IPS-18c (cell line): ENCODE measurements at regions not wholly inside any gene's neighbourhood (a gene's known extent, or its start where the extent isn't known, plus 50 kb on each side); places are given as distances from the start of the nearest gene placed in this dataset.
"Not testable (repeated sequence)": the region's sequence is repeated elsewhere in the genome, so short reads cannot be mapped to it uniquely, and the experiment has no call there.

ENCODE experiments used
- H3K4me3 ChIP-seq: 2 replicates; pipeline ENCODE4 v1.7.0; 2013; ENCODE audit warnings: low read depth, mild to moderate bottlenecking, low read length, moderate library complexity; ENCODE audit not compliant: insufficient read depth
- H3K9me3 ChIP-seq: one replicate; pipeline ENCODE4 v1.6.1; 2013; ENCODE audit warnings: mild to moderate bottlenecking, low read length, moderate library complexity; ENCODE audit not compliant: control insufficient read depth, insufficient read depth

DNA sequence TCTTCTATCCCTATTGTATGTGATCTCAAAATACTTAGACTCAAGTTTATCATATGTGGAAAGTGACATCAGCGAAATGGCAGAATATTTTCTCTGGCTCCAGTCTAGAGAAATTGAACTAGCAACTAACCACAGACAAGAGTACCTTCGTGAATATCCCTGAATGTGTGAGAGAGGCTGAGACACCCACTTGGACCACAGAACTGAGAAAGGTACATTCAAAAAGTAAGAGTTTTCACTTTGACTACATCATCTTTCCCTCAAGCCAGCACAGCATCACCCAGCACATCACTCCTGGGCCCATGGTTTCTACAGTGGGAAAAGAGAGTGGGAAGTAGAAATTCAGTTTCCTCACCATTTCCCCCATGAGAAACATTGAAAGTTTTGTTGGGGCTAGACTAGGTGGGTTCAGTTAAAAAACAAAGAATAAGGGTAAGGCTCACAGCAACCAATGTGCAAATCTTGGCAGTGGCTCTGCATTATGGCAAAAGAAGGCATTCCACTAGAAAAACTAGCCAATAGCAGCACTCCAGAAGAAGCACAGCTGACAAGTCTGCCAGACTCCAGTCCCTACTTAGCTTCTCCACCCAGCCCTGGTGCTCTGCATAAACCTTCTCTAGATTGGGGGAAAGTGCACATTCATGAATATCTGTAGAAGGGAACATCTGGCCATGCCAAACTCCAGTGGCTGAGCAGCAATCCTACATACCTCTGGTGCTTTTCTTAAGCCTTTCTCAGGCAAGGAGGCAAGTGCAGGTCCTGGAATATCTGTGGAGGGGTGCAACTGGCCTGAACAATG lies 225.6 kb upstream of the VLDLR start:
- Histone ChIP-seq H3K9me3 (no peaks in the 10 kb centered on the region), H3K4me3 (no peak overlapping the region)

DNA sequence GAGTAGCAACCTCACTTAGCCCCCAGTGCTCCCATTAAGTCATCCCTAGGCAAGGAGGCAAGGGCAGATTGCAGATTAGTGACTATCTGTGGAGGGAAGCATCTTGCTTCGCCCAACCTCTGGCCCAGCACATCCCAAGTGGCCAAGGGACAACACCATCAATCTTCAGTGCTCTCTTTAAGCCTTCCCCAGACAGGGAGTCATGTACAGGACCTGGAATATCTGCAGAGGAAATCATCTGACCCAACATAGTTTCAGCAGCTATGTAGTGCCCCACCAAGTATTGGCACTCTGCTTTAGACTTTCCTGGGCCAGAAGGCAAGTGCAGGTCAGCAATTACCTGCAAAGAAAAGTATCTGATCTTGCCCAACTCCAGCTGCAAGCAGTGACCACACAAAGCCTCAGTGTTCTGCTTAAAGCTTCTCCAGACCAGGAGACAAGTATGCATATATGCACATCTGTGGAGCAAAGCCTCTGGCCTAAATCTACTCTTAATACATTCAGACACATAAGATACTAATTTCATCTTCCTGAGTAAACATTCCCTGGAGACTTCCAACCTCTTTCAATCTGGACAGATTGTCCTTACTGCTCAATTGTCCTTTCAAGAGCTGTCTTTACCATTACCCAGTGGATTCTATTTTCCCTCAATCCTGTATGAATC lies 224.8 kb upstream of the VLDLR start:
- H3K4me3 ChIP-seq, result no peak overlapping the region
- no peaks in the 10 kb centered on the region for H3K9me3 ChIP-seq

DNA sequence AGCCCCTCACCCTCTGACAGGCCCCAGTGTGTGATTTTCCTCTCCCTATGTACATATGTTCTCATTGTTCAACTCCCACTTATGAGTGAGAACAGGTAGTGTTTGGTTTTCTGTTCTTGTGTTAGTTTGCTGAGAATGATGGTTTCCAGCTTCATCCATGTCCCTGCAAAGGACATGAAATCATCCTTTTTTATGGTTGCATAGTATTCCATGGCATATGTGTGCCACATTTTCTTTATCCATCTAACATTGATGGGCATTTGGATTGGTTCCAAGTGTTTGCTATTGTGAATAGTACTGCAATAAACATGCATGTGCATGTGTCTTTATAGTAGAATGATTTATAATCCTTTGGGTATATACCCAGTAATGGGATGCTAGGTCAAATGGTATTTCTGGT lies 223.7 kb upstream of the VLDLR start:
- H3K9me3 ChIP-seq, H3K4me3 ChIP-seq: not testable (repeated sequence)

DNA sequence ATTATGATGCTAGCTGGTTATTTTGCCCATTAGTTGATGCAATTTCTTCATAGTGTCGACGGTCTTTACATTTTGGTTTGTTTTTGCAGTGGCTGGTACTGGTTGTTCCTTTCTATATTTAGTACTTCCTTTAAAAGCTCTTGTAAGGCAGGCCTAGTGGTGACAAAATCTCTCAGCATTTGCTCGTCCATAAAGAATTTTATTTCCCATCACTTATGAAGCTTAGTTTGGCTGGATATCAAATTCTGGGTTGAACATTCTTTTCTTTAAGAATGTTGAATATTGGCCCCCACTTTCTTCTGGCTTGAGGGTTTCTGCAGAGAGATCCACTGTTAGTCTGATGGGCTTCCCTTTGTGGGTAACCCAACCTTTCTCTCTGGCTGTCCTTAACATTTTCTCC lies 219.8 kb upstream of the VLDLR start:
- H3K4me3 ChIP-seq, H3K9me3 ChIP-seq: not testable (repeated sequence)

DNA sequence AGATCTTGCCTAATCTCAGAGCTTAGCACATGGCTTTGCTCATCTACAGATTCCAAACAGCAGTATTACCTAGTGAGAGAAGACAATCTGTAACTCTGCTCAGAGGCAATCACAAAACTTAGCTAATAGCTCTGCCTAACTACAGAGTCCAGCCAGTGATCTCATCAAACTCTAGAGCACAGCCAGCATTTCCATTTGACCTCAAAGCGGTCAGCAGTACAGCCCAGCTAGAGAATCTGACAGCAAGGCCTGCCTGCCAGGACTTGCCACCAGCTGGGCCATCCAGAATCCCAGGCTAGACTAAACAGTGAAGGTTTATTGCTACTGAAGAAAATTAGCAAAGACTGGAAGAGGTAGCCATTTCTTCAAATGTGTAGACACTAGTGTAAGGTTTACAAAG lies 217.9 kb upstream of the VLDLR start:
- H3K9me3 ChIP-seq, result no peaks in the 10 kb centered on the region
- no peak overlapping the region for H3K4me3 ChIP-seq

DNA sequence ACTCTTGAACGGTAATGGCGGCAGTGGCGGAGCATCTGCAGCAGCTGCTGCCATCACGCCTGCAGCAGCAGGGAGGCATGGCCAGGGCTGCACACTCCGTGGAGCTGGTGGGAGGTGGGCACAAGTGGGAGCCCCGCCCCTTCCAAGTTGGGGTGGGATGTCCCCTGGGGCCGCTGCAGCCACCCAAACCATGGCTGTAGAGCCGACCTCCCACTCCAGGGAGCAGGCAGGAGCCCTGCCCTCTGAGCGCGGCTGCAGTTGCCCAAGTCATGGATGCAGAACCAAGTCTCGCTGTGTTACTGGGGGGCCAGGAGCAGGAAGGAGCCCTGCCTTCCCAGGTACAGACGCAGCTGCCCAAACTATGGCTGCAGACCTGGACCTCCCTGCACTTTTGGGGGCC lies 215.3 kb upstream of the VLDLR start:
- Histone ChIP-seq H3K9me3 (no peaks in the 10 kb centered on the region), H3K4me3 (no peak overlapping the region)

DNA sequence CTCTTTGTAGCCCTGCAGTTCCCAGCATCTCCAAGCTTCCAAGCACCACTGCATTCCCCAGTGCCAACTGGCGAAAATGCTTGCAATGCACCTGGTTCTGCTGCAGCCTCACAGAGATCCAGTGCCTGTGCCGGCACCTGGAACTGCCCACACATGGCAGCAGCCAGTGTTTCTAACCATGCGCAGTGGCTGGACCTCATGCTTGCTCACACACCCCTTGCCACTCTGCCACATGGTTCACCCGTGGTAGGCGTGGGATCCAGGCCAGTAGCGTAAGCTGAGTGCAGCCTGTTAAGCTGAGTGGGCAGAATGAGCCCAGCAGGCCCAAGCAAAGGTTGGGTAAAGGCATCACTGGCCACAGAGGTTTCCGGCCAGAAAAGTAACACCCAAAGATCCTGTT lies 214.1 kb upstream of the VLDLR start:
- Histone ChIP-seq H3K9me3 (no peaks in the 10 kb centered on the region), H3K4me3 (no peak overlapping the region)

DNA sequence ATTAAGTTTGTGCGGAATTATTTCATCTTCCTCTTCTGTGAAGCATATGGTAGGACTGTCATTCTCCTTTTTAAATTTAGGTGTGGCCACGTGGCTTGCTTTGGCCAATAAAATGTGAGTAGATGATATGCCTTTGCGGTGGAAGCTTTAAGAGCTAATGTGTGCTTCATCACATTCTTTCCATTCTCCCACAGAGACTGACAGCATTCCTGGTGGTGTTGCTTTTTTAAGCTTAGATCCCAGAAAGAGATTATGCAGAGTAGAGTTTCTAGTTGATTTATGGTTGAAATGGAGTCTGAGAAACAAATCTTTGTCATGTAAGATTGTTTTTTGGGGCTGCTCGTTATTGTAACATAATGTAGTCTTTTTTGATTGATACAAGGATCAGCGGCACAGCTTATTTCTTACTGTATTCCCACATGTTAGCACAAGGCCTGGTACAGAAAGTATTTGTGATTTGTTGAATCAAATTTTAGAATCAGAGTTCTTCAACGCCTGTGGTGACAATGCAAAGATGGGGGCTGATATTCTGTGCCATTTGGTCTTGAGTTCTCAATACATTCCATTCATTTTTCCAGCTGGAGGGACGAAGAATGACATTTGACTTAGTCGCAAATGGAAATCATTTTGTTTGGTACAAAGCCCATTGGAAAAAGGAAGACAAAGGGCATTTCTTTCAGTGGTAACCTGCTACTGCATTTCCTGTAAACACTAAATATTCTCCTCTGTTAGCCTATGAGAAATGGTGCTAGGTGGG lies 209.9 kb upstream of the VLDLR start:
- Histone ChIP-seq H3K9me3 (no peaks in the 10 kb centered on the region), H3K4me3 (no peak overlapping the region)

DNA sequence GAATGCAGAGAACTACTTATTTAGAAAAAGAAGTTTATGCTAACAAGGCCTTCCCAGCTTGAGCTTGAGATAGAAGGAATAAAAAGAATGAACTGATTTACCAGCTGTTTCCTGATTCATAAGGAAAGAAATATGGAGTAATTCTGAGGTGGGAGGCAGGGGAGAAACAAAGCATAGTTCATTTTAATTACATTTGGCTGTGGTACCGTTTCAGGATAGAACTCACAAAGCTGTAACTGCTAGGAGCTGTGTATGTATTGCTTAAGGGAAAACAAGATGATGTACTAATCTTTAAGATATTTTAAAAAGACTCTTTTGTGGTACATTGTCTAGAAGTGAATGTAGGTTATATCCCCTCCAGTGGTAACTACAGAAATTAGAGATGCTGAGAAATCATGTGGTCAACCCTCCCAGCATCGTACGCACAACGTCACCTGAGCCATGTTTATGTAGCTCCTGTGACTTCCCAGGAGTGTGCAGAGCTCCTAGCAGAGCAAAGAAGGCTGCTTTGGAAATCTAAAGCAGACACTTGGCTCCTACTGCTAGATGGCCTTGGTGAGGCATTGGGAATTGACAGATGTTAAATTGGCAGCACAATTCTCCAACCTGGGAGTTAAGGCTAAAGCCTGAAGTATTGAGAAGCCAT lies 208.3 kb upstream of the VLDLR start:
- no peaks in the 10 kb centered on the region for H3K9me3 ChIP-seq
- no peak overlapping the region for H3K4me3 ChIP-seq

DNA sequence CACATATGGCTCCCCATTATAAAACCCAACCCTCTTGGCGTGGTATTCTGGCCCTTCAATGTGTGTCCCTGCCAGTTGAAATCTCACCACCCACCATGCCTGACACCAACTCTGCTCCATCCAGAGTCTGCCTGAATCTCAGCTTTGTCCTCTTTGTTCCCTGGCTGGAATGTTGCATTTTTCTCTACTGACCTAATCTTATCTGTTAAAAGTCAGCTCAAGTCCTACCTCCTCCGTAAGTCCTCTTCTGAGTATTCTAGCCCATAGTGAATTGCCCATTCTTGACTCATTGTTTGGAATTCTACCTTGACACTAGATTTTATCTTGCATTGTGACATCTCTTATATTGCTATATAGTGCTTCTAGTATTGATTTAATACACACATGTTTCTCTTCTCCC lies 207.1 kb upstream of the VLDLR start:
- Histone ChIP-seq H3K4me3 (no peak overlapping the region), H3K9me3 (no peaks in the 10 kb centered on the region)

DNA sequence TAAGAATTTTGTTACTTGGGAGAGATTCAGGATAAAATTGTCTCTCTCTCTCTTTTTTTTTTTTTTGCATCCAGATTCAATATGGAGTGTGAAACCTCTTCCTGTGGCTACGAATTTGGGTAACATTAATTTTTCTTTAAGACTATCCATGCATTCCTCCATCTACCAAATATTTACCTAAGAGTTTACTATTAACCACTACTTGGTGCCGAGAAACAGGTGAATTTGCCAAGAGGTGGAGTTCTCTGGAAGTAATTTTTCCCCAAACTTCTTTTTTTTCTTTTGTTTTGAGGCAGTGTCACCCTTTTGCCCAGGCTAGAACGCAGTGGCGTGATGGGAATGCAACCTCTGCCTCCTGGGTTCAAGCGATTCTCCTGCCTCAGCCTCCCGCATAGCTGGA lies 206.3 kb upstream of the VLDLR start:
- H3K9me3 ChIP-seq, result no peaks in the 10 kb centered on the region
- no peak overlapping the region for H3K4me3 ChIP-seq

DNA sequence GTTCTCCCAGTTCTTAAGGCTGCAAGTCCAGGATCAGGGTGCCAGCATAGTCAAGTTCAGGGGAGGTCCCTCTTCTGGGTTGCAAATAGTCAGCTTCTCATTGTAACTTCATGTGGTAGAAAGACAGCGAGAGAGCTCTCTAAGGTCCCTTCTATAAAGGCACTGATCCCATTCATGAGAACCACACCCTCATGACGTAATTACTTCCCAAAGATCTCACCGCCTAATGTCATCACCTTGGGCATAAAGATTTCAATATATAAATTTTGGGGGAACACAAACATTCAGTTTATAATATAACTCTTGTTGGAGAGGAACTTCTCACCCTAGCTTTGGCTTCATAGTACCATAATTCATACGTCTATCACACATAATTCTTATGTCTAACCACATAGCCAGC lies 203.9 kb upstream of the VLDLR start:
- Histone ChIP-seq H3K4me3 (no peak overlapping the region), H3K9me3 (no peaks in the 10 kb centered on the region)

DNA sequence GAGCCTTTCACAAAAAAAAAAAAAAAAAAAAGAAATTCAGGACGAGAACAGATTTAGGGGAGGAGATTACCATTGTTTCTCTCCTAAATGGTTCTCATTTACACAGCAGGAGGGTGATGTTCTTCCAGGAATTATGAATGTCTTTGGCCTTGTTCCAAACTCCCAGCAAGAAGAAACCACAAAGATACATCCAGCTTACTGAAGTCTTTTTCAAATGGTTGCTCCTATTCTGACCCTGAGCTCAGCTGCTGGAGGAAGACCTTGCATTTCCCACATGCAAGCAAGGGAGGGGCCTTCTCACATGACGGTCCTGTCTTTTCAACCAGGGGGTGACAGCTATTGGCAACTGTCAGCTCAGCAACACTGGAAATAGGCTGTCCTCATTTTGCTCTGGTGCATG lies 203.0 kb upstream of the VLDLR start:
- H3K4me3 ChIP-seq, result no peak overlapping the region
- H3K9me3 ChIP-seq, result no peaks in the 10 kb centered on the region

DNA sequence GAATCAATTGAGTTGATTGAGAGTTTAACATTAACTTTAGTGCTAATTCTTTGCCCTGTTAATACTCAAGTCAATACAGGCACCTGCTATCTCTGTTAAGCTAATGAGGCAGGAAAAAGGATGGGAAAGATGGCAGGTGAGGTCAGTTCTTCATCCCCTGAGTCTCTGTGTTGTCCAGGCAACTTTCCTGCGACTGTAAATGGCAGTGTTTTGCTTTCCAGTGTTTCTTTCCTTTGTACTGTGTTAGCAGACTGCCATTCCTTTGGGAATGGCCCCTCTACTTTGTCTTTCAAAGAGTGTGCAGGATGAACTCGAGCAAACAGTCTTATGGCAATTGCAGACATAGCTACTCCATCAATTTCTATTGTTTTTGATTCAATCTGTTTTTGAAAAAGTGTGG lies 202.2 kb upstream of the VLDLR start:
- H3K9me3 ChIP-seq, result no peaks in the 10 kb centered on the region
- H3K4me3 ChIP-seq, result no peak overlapping the region

DNA sequence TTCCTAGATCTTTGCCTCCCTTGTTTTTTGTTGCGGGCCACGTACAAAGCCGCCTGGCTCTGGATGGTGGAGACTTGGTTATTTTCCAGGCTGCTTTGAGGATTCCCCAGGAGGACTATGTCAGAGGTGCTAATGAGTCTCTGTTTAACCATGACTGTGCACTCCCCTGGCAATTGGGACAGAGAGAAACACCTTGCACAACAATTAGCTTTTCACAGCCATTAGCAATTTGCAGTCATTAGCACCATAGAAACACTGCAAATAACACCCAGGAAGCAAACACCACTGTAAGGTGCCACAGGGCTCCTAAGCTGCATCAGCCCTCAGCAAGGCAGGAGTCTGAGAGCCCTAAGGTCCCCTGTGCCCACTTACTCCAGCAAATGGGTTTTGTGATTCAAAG lies 201.0 kb upstream of the VLDLR start:
- Histone ChIP-seq H3K4me3 (peak overlapping the region; percentile 11; the same call in 1 of the 2 replicates), H3K9me3 (no peaks in the 10 kb centered on the region)

DNA sequence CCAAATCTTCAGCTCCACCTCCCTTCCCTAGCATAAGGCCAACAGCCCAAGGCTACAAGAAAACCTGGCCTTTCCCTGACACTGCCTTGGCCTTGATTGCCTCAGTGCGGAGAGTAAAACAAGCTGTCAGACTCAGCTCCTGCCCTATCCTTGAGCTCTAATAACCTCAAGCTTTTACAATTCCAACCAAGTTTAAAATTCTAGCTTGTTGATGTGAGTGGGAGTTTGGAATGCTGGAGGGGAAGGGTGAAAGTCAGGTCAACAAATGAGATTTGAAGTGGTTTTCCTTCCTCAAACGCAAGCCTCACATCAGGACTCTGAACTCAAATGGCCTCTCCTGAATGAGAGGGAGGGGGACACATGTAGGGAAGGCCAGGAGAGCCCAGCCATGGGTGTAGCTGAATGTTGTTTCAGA lies 197.0 kb upstream of the VLDLR start:
- Histone ChIP-seq H3K4me3 (no peak overlapping the region), H3K9me3 (no peaks in the 10 kb centered on the region)

DNA sequence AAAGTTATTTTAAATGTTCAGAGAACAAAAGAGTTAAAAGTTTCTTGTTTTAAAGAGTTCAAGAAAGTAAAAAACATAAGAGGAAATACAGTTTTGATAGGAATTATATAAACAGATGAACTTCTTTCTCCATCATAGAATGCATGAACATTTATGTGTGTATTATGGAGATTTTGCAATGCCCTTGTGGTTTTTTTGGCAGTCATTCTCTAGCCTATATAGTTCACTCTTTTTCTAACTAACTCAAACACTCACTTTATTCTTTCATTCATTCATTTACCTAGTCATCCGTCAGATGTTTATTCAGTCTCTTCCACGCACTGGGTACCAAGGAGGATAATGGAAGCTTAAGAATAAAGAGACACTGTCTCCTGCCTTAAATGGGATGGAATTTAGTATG lies 195.9 kb upstream of the VLDLR start:
- Histone ChIP-seq H3K9me3 (no peaks in the 10 kb centered on the region), H3K4me3 (no peak overlapping the region)
